HG02623 (cell line): ENCODE measurements at regions not wholly inside any gene's neighbourhood (a gene's known extent, or its start where the extent isn't known, plus 50 kb on each side); places are given as distances from the start of the nearest gene placed in this dataset.

Experiments used
- ATAC-seq: cut with Tn5 transposase; IDR thresholded peaks from one replicate; pipeline ENCODE4 v1.9.1; 2021; ENCODE audit warnings: moderate library complexity; ENCODE audit not compliant: unreplicated experiment

- ATAC-seq = no peak
Measured at GRCh38 chr6:98779618-98780017, 54.8 kb upstream of the POU3F2 start.

GRCh38 chr6:98782772-98783171 lies 51.6 kb upstream of the POU3F2 start:
- ATAC-seq = no peak

GRCh38 chr6:98783578-98783977 lies 50.8 kb upstream of the POU3F2 start:
- ATAC-seq = no peak
